Prostate gland (tissue), 2 donors: ENCODE measurements at regions not wholly inside any gene's neighbourhood (a gene's known extent, or its start where the extent isn't known, plus 50 kb on each side); places are given as distances from the start of the nearest gene placed in this dataset.

Experiments used
- DNase-seq: peaks from one replicate; pipeline ENCODE4 v3.0.0-alpha.2; 2019; ENCODE audit warnings: low spot score
- H3K27ac ChIP-seq, 2 donors: fragments of 200-600 bp; sonication (generic); 2 replicates each; pipeline ENCODE4 v1.5.1; 2017 to 2019
- H3K27me3 ChIP-seq: fragments of 200-600 bp; sonication (generic); replicated peaks from 2 replicates; pipeline ENCODE4 v1.5.1; 2019; ENCODE audit not compliant: insufficient read depth
- H3K36me3 ChIP-seq, 2 donors: fragments of 200-600 bp; sonication (generic); 1 replicate in 1 of 2; 2 replicates in 1 of 2; pipeline versions ENCODE4 v1.5.1 to v1.8.1; 2017 to 2019
- H3K4me1 ChIP-seq: fragments of 200-600 bp; sonication (generic); replicated peaks from 2 replicates; pipeline ENCODE4 v1.5.1; 2019
- H3K4me3 ChIP-seq, 2 donors: fragments of 200-600 bp; sonication (generic); 2 replicates each; pipeline ENCODE4 v1.5.1; 2017 to 2019
- H3K9me3 ChIP-seq: fragments of 200-600 bp; sonication (generic); 2 replicates; pipeline ENCODE4 v1.5.1; 2017
- CTCF ChIP-seq, 4 experiments: fragments of 200-600 bp in 2 of 4; fragments of 450-650 bp in 2 of 4; sonication (generic) in 2 of 4; IDR thresholded peaks; 1 replicate in 3 of 4; 2 replicates in 1 of 4; pipeline ENCODE4 v1.5.1; 2016 to 2019; ENCODE audit warnings: antibody characterized with exemption in 4 of 4, mild to moderate bottlenecking in 2 of 4, moderate library complexity in 2 of 4
- POLR2A ChIP-seq: fragments of 450-650 bp; IDR thresholded peaks from one replicate; pipeline ENCODE4 v1.6.1; 2016; ENCODE audit warnings: antibody characterized with exemption, mild to moderate bottlenecking
- POLR2AphosphoS5 ChIP-seq: sonication (generic); formaldehyde crosslinking; IDR thresholded peaks from one replicate; pipeline ENCODE4 v1.6.1; 2017; ENCODE audit warnings: antibody characterized with exemption
- whole genome bisulfite sequencing: methylation state at CpG from one replicate; pipeline ENCODE4 v1.1.5; 2018; 5-methylcytosine and 5-hydroxymethylcytosine counted together
- intact Hi-C: fragments of 100-400 bp; cut with DNase I; formaldehyde crosslinking; loops from one replicate; pipeline ENCODE4 v1.14.2; 2022

GRCh38 chr10:36989233-36989632, 136.2 kb upstream of the ANKRD30A start:
- 99% methylated on average over 8 of the region's 12 CpGs for WGBS
- DNase-seq, result no peak
- TF ChIP-seq CTCF (IDR thresholded peaks at IDR 0.05), result no peak
- no peak for TF ChIP-seq POLR2A
- TF ChIP-seq POLR2AphosphoS5, result no peak
- Histone ChIP-seq H3K27me3 (no peaks in the 10 kb centered on the region), H3K4me1 (no peaks in the 10 kb centered on the region), H3K27ac (no peak overlapping the region), H3K36me3 (no peaks in the 10 kb centered on the region), H3K4me3 (no peak overlapping the region), H3K9me3 (no peaks in the 10 kb centered on the region)
- intact Hi-C loops, result no loop called here

GRCh38 chr10:36946598-36946997, 178.8 kb upstream of the ANKRD30A start:
- H3K9me3 ChIP-seq, result no peaks in the 10 kb centered on the region
- H3K4me1 ChIP-seq, result no peaks in the 10 kb centered on the region
- intact Hi-C loops, result no loop called here
- no peak overlapping the region for H3K27ac ChIP-seq
- no peak for DNase-seq
- TF ChIP-seq POLR2AphosphoS5, result no peak
- no peak for TF ChIP-seq POLR2A
- no peak for TF ChIP-seq CTCF (IDR thresholded peaks at IDR 0.05)
- WGBS, result 79% methylated on average over 2 of the region's 2 CpGs
- no peak overlapping the region for H3K4me3 ChIP-seq
- H3K36me3 ChIP-seq, result no peaks in the 10 kb centered on the region
- H3K27me3 ChIP-seq, result no peaks in the 10 kb centered on the region

- Histone ChIP-seq H3K36me3 (no peaks in the 10 kb centered on the region), H3K9me3 (no peaks in the 10 kb centered on the region), H3K4me3 (no peak overlapping the region), H3K4me1 (no peaks in the 10 kb centered on the region), H3K27ac (no peak overlapping the region), H3K27me3 (no peaks in the 10 kb centered on the region)
- 82% methylated on average over 12 of the region's 12 CpGs for WGBS
- TF ChIP-seq CTCF (IDR thresholded peaks at IDR 0.05) (no peak), POLR2A (no peak), POLR2AphosphoS5 (no peak)
- DNase-seq, result no peak
- intact Hi-C loops, result no loop called here
These were observed 181.9 kb upstream of the ANKRD30A start for GRCh38 chr10:36943544-36943943.

- Histone ChIP-seq H3K9me3 (no peaks in the 10 kb centered on the region), H3K36me3 (no peaks in the 10 kb centered on the region), H3K4me3 (no peak overlapping the region), H3K4me1 (no peaks in the 10 kb centered on the region), H3K27me3 (no peaks in the 10 kb centered on the region), H3K27ac (no peak overlapping the region)
- intact Hi-C loops, result no loop called here
- WGBS, result 86% methylated on average over 8 of the region's 8 CpGs
- DNase-seq, result no peak
- no peak for TF ChIP-seq POLR2AphosphoS5
- TF ChIP-seq CTCF (IDR thresholded peaks at IDR 0.05), result no peak
- TF ChIP-seq POLR2A, result no peak
These were observed 182.8 kb upstream of the ANKRD30A start for GRCh38 chr10:36942616-36943015.

- TF ChIP-seq POLR2AphosphoS5, result no peak
- no peak for TF ChIP-seq POLR2A
- TF ChIP-seq CTCF (IDR thresholded peaks at IDR 0.05), result no peak
- Histone ChIP-seq H3K27ac (no peak overlapping the region), H3K4me3 (no peak overlapping the region), H3K9me3 (no peaks in the 10 kb centered on the region), H3K27me3 (no peaks in the 10 kb centered on the region), H3K4me1 (no peaks in the 10 kb centered on the region), H3K36me3 (no peaks in the 10 kb centered on the region)
- intact Hi-C loops, result no loop called here
- 93% methylated on average over 2 of the region's 2 CpGs for WGBS
- DNase-seq, result no peak
These were observed 222.4 kb upstream of the ANKRD30A start for GRCh38 chr10:36903040-36903439.
